Keratinocyte (primary cell): ENCODE measurements at regions not wholly inside any gene's neighbourhood (a gene's known extent, or its start where the extent isn't known, plus 50 kb on each side); places are given as distances from the start of the nearest gene placed in this dataset.

Experiments
- DNase-seq: peaks from one replicate; pipeline ENCODE4 v3.0.0-alpha.2; 2011; ENCODE audit warnings: low read depth, missing footprints, low spot score
- FAIRE-seq: peaks from 2 replicates; lab custom pipeline; 2011; peaks lifted over from hg19 to GRCh38; lab: Jason Lieb, UNC
- H2AFZ ChIP-seq: 2 replicates; pipeline ENCODE4 v1.6.0; 2012; ENCODE audit warnings: low read length, control low read depth, inconsistent platforms; ENCODE audit not compliant: control insufficient read depth
- H3K27ac ChIP-seq: 2 replicates; pipeline ENCODE4 v1.5.1; 2011; ENCODE audit warnings: low read length; ENCODE audit not compliant: control insufficient read depth, insufficient read depth
- H3K27me3 ChIP-seq: 3 replicates; pipeline ENCODE4 v1.6.0; 2011; ENCODE audit warnings: low read length; ENCODE audit not compliant: control insufficient read depth, insufficient read depth; ENCODE audit errors: extremely low read depth
- H3K36me3 ChIP-seq, 2 experiments: 2 replicates in 1 of 2; 3 replicates in 1 of 2; pipeline ENCODE4 v1.5.1; 2011; ENCODE audit warnings: low read length in 2 of 2, mild to moderate bottlenecking in 1 of 2; ENCODE audit not compliant: control insufficient read depth in 2 of 2, insufficient read depth in 2 of 2; ENCODE audit errors: extremely low read depth in 1 of 2
- H3K4me1 ChIP-seq: 3 replicates; pipeline ENCODE4 v1.5.1; 2011; ENCODE audit warnings: low read length; ENCODE audit not compliant: control insufficient read depth, insufficient read depth; ENCODE audit errors: extremely low read depth
- H3K4me2 ChIP-seq: 3 replicates; pipeline ENCODE4 v1.6.0; 2011; ENCODE audit warnings: low read depth, low read length; ENCODE audit not compliant: control insufficient read depth, insufficient read depth; ENCODE audit errors: extremely low read depth
- H3K4me3 ChIP-seq, 3 experiments: fragments of 200-600 bp in 1 of 3; sonication (generic) in 1 of 3; 2 replicates in 2 of 3; 3 replicates in 1 of 3; pipeline ENCODE4 v1.5.1; 2011 to 2016; ENCODE audit warnings: low read length in 3 of 3, mild to moderate bottlenecking in 3 of 3, control low read depth in 2 of 3, inconsistent platforms in 1 of 3, low read depth in 1 of 3, mixed read lengths in 1 of 3, mixed run types in 1 of 3, moderate library complexity in 1 of 3; ENCODE audit not compliant: control insufficient read depth in 2 of 3, insufficient read depth in 2 of 3; ENCODE audit errors: extremely low read depth in 1 of 3
- H3K79me2 ChIP-seq: 2 replicates; pipeline ENCODE4 v1.6.0; 2012; ENCODE audit warnings: low read length; ENCODE audit not compliant: control insufficient read depth, insufficient read depth
- H3K9ac ChIP-seq: 3 replicates; pipeline ENCODE4 v1.6.0; 2011; ENCODE audit warnings: low read length; ENCODE audit not compliant: control insufficient read depth, insufficient read depth; ENCODE audit errors: extremely low read depth
- H3K9me1 ChIP-seq: 3 replicates; pipeline ENCODE4 v1.6.0; 2011; ENCODE audit warnings: low read length; ENCODE audit not compliant: control insufficient read depth, insufficient read depth; ENCODE audit errors: extremely low read depth
- H3K9me3 ChIP-seq: 2 replicates; pipeline ENCODE4 v1.5.1; 2012; ENCODE audit warnings: low read depth, low read length; ENCODE audit not compliant: control insufficient read depth
- H4K20me1 ChIP-seq: 3 replicates; pipeline ENCODE4 v1.6.0; 2011; ENCODE audit warnings: low read length; ENCODE audit not compliant: control insufficient read depth, insufficient read depth; ENCODE audit errors: extremely low read depth
- EZH2 ChIP-seq: IDR thresholded peaks from one replicate; pipeline ENCODE4 v1.6.1; 2012; ENCODE audit warnings: inconsistent platforms, mild to moderate bottlenecking, low read length, moderate library complexity
- dilution Hi-C: fragments of 300-500 bp; cut with MboI; formaldehyde crosslinking; loops from one replicate; pipeline ENCODE4 v1.7.0; 2020; ENCODE audit warnings: low sequenced_read_pairs; ENCODE audit not compliant: extremely low pct_ligation_motif_present
- TF ChIP-seq, protein P1 (sequence below), 3 experiments: IDR thresholded peaks in 1 of 3; conservative IDR thresholded peaks in 1 of 3; optimal IDR thresholded peaks in 1 of 3; 2 replicates in 2 of 3; 3 replicates in 1 of 3; pipeline versions ENCODE3 to v1.5.1; 2011; ENCODE audit warnings: low read length in 3 of 3, mild to moderate bottlenecking in 3 of 3, moderate library complexity in 2 of 3, control low read depth in 1 of 3, inconsistent platforms in 1 of 3; ENCODE audit not compliant: insufficient read depth in 2 of 3; ENCODE audit errors: extremely low read depth in 1 of 3

GRCh38 chr13:92938486-92939020 lies 288.1 kb upstream of the GPC6 start:
- Histone ChIP-seq H3K27me3 (no peaks in the 10 kb centered on the region), H3K9me1 (no peaks in the 10 kb centered on the region), H4K20me1 (no peaks in the 10 kb centered on the region), H2AFZ (no peak overlapping the region), H3K79me2 (no peaks in the 10 kb centered on the region), H3K36me3 (no peaks in the 10 kb centered on the region), H3K9ac (no peak overlapping the region), H3K9me3 (no peaks in the 10 kb centered on the region), H3K27ac (no peak overlapping the region), H3K4me2 (no peak overlapping the region), H3K4me1 (no peaks in the 10 kb centered on the region), H3K4me3 (no peak overlapping the region)
- FAIRE-seq = no peak
- no peak for DNase-seq
- TF ChIP-seq, protein P1, sequence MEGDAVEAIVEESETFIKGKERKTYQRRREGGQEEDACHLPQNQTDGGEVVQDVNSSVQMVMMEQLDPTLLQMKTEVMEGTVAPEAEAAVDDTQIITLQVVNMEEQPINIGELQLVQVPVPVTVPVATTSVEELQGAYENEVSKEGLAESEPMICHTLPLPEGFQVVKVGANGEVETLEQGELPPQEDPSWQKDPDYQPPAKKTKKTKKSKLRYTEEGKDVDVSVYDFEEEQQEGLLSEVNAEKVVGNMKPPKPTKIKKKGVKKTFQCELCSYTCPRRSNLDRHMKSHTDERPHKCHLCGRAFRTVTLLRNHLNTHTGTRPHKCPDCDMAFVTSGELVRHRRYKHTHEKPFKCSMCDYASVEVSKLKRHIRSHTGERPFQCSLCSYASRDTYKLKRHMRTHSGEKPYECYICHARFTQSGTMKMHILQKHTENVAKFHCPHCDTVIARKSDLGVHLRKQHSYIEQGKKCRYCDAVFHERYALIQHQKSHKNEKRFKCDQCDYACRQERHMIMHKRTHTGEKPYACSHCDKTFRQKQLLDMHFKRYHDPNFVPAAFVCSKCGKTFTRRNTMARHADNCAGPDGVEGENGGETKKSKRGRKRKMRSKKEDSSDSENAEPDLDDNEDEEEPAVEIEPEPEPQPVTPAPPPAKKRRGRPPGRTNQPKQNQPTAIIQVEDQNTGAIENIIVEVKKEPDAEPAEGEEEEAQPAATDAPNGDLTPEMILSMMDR (optimal IDR thresholded peaks at IDR 0.05 in 1 of 3, IDR thresholded peaks at IDR 0.05 in 1 of 3, conservative IDR thresholded peaks at IDR 0.05 in 1 of 3; ENCODE audit: extremely low read depth in 1 of 3, insufficient read depth in 2 of 3, low read length in 3 of 3) = no peak
- no peak for TF ChIP-seq EZH2
- dilution Hi-C loops = no loop called here

- Histone ChIP-seq H3K4me2 (no peak overlapping the region), H3K9me1 (no peaks in the 10 kb centered on the region), H3K4me1 (no peaks in the 10 kb centered on the region), H3K9ac (no peak overlapping the region), H3K27ac (no peak overlapping the region), H2AFZ (no peak overlapping the region), H3K27me3 (no peaks in the 10 kb centered on the region), H3K36me3 (no peaks in the 10 kb centered on the region), H4K20me1 (no peaks in the 10 kb centered on the region), H3K79me2 (no peaks in the 10 kb centered on the region), H3K9me3 (no peaks in the 10 kb centered on the region), H3K4me3 (no peak overlapping the region)
- FAIRE-seq (no peak), DNase-seq (no peak)
- dilution Hi-C loops = no loop called here
- no peak for TF ChIP-seq EZH2
- TF ChIP-seq, protein P1 (optimal IDR thresholded peaks at IDR 0.05 in 1 of 3, IDR thresholded peaks at IDR 0.05 in 1 of 3, conservative IDR thresholded peaks at IDR 0.05 in 1 of 3; ENCODE audit: extremely low read depth in 1 of 3, insufficient read depth in 2 of 3, low read length in 3 of 3) = no peak
Observed at GRCh38 chr13:92941167-92941566, 285.4 kb upstream of the GPC6 start.
